Neural crest cell (in vitro differentiated cells): ENCODE measurements at regions not wholly inside any gene's neighbourhood (a gene's known extent, or its start where the extent isn't known, plus 50 kb on each side); places are given as distances from the start of the nearest gene placed in this dataset.
A peak's percentile ranks its signal among the peaks of the same experiment; 100 is the strongest.

Experiments
- DNase-seq: peaks from one replicate; pipeline ENCODE4 v3.0.0; 2021; ENCODE audit warnings: low read depth, mixed read lengths, low spot score
- H3K27ac Mint-ChIP-seq: one replicate; pipeline ENCODE4 v1.8.0; 2021; ENCODE audit warnings: mild to moderate bottlenecking, mixed read lengths; ENCODE audit not compliant: unreplicated experiment
- H3K27me3 Mint-ChIP-seq: 2 replicates; pipeline ENCODE4 v1.8.0; 2021; ENCODE audit warnings: low read depth, mild to moderate bottlenecking, mixed read lengths
- H3K36me3 Mint-ChIP-seq: 2 replicates; pipeline ENCODE4 v1.8.0; 2021; ENCODE audit warnings: low read depth, mild to moderate bottlenecking, mixed read lengths
- H3K4me1 Mint-ChIP-seq: 2 replicates; pipeline ENCODE4 v1.8.0; 2021; ENCODE audit warnings: mixed read lengths
- H3K4me3 Mint-ChIP-seq: one replicate; pipeline ENCODE4 v1.8.0; 2021; ENCODE audit warnings: mild to moderate bottlenecking, mixed read lengths
- H3K9me3 Mint-ChIP-seq: 2 replicates; pipeline ENCODE4 v1.8.0; 2021; ENCODE audit warnings: mixed read lengths
- CTCF ChIP-seq: fragments of 200-600 bp; sonication (generic); conservative IDR thresholded peaks from 2 replicates; pipeline ENCODE4 v1.5.0; 2021; ENCODE audit warnings: antibody characterized with exemption, mild to moderate bottlenecking

GRCh38 chr12:3999904-4000303, 126.7 kb upstream of the PARP11 start:
- Mint-ChIP-seq H3K9me3 (peaks cover 7% of the 10 kb centered on the region), H3K4me1 (peaks cover 5% of the 10 kb centered on the region), H3K27me3 (no peaks in the 10 kb centered on the region), H3K27ac (no peak overlapping the region), H3K36me3 (peaks cover 5% of the 10 kb centered on the region), H3K4me3 (no peak overlapping the region)
- no peak for DNase-seq
- TF ChIP-seq CTCF: no peak

DNA sequence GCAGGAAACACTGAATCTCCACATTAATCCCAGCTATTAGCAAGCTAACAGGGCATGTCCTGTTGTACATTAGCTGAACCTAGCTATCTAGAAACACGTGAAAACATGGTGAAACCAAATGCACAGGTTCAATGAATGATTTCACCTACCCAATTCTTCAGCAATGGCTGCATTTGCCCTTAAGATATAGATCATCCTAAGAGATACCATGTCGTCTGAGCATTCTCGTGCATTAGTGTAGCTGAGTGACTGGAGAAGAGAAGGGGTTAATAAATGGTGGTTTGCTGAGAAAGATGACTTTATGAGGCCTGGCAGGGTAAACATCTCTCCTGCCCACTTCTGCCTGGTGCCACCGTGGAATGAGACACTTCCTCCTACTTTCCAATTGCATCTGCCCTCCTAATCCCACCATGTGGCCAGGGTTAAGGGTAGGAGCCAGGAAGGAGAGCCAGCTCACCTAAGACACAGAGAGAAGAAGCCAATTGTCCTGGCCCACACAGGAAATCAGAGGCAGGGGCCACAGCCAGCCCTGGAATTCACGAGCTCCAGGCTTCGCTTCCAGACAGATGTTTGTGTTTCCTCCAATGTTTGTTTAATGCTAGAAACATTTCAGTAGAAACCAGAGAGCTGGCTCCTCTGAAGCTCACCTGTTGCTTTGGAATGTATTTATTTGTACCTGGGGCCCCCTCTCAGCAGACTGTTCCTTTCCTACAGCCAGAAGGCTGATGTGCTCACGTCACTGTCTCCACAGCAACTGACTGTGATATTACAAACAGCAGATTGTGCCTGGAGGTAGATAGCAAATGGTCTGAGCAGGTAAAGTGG, 126.0 kb upstream of the PARP11 start:
- peaks cover 5% of the 10 kb centered on the region for H3K36me3 Mint-ChIP-seq
- H3K4me1 Mint-ChIP-seq: peaks cover 5% of the 10 kb centered on the region
- H3K4me3 Mint-ChIP-seq: no peak overlapping the region
- peak overlapping the region; percentile 23 for H3K27ac Mint-ChIP-seq
- TF ChIP-seq CTCF: no peak
- H3K27me3 Mint-ChIP-seq: peaks cover 3% of the 10 kb centered on the region
- DNase-seq: no peak
- peaks cover 7% of the 10 kb centered on the region for H3K9me3 Mint-ChIP-seq

- Mint-ChIP-seq H3K27ac (no peak overlapping the region), H3K4me1 (peaks cover 5% of the 10 kb centered on the region), H3K27me3 (peaks cover 3% of the 10 kb centered on the region), H3K36me3 (peaks cover 5% of the 10 kb centered on the region), H3K4me3 (no peak overlapping the region), H3K9me3 (peaks cover 7% of the 10 kb centered on the region)
- no peak for DNase-seq
- no peak for TF ChIP-seq CTCF
Measured at GRCh38 chr12:3998397-3998796, 125.2 kb upstream of the PARP11 start.

DNA sequence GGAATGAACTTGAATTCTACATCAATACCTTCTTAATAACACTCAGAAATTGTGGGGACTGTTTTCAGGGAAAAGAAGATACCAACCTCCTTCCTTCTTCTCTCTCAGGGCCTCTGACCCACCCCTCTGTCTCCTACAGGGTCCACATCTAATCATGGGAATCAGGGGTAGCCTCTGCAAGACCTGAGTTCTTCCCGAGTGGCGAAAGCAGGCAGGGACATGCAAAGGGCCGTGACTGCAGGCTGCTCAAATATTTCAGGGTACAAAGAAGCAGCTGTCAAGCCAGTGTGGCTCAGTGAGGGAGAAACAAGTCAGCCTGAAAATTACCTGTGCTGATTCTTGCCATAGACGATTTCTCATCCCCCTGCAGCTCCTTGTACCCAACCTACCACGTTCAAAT, 123.1 kb upstream of the PARP11 start:
- peaks cover 3% of the 10 kb centered on the region for H3K27me3 Mint-ChIP-seq
- TF ChIP-seq CTCF: no peak
- no peak overlapping the region for H3K27ac Mint-ChIP-seq
- H3K9me3 Mint-ChIP-seq: peaks cover 5% of the 10 kb centered on the region
- peaks cover 5% of the 10 kb centered on the region for H3K4me1 Mint-ChIP-seq
- H3K4me3 Mint-ChIP-seq: no peak overlapping the region
- DNase-seq: no peak
- H3K36me3 Mint-ChIP-seq: peaks cover 3% of the 10 kb centered on the region

GRCh38 chr12:3995306-3995705, 122.1 kb upstream of the PARP11 start:
- no peak for DNase-seq
- no peaks in the 10 kb centered on the region for H3K36me3 Mint-ChIP-seq
- no peak for TF ChIP-seq CTCF
- H3K4me3 Mint-ChIP-seq: no peak overlapping the region
- H3K27ac Mint-ChIP-seq: no peak overlapping the region
- no peaks in the 10 kb centered on the region for H3K9me3 Mint-ChIP-seq
- peaks cover 14% of the 10 kb centered on the region for H3K4me1 Mint-ChIP-seq
- H3K27me3 Mint-ChIP-seq: peaks cover 3% of the 10 kb centered on the region
